MM.1S (cell line): ENCODE measurements at regions not wholly inside any gene's neighbourhood (a gene's known extent, or its start where the extent isn't known, plus 50 kb on each side); places are given as distances from the start of the nearest gene placed in this dataset.

Experiments
- DNase-seq: peaks from one replicate; pipeline ENCODE4 v3.0.0-alpha.2; 2015
- H2AFZ ChIP-seq: fragments of 300-600 bp; sonication (generic); 2 replicates; pipeline ENCODE4 v1.6.0; 2016; ENCODE audit warnings: antibody characterized with exemption, low read length
- H3F3A ChIP-seq: fragments of 300-600 bp; sonication (generic); 2 replicates; pipeline ENCODE4 v1.6.1; 2016; ENCODE audit warnings: mild to moderate bottlenecking, antibody characterized with exemption, low read length, moderate library complexity, mixed read lengths; ENCODE audit not compliant: insufficient read depth
- H3K27ac ChIP-seq: fragments of 300-600 bp; sonication (generic); 2 replicates; pipeline ENCODE4 v1.5.1; 2016; ENCODE audit warnings: mild to moderate bottlenecking, low read length
- H3K27me3 ChIP-seq: fragments of 300-600 bp; sonication (generic); replicated peaks from 2 replicates; pipeline ENCODE4 v1.6.0; 2016; ENCODE audit warnings: low read length; ENCODE audit not compliant: insufficient read depth
- H3K36me3 ChIP-seq: fragments of 300-600 bp; sonication (generic); replicated peaks from 2 replicates; pipeline ENCODE4 v1.6.1; 2016; ENCODE audit warnings: mild to moderate bottlenecking, low read length, mixed read lengths; ENCODE audit not compliant: insufficient read depth
- H3K4me1 ChIP-seq: fragments of 300-600 bp; sonication (generic); 2 replicates; pipeline ENCODE4 v1.6.1; 2016; ENCODE audit warnings: low read length, mixed read lengths
- H3K4me2 ChIP-seq: fragments of 300-600 bp; sonication (generic); 2 replicates; pipeline ENCODE4 v1.6.0; 2016; ENCODE audit warnings: low read depth, low read length
- H3K4me3 ChIP-seq: fragments of 300-600 bp; sonication (generic); 2 replicates; pipeline ENCODE4 v1.5.1; 2016; ENCODE audit warnings: low read length, mixed read lengths
- H3K79me2 ChIP-seq: fragments of 300-600 bp; sonication (generic); 2 replicates; pipeline ENCODE4 v1.6.1; 2016; ENCODE audit warnings: mixed run types, low read length, mixed read lengths
- H3K9ac ChIP-seq: fragments of 300-600 bp; sonication (generic); 2 replicates; pipeline ENCODE4 v1.6.1; 2016; ENCODE audit warnings: low read length, mixed read lengths
- H3K9me2 ChIP-seq: fragments of 300-600 bp; sonication (generic); replicated peaks from 2 replicates; pipeline ENCODE4 v1.6.1; 2016; ENCODE audit warnings: mild to moderate bottlenecking, low read length, mixed read lengths; ENCODE audit not compliant: insufficient read depth
- H3K9me3 ChIP-seq: fragments of 300-600 bp; sonication (generic); replicated peaks from 2 replicates; pipeline ENCODE4 v1.6.1; 2016; ENCODE audit warnings: mild to moderate bottlenecking, low read length, mixed read lengths; ENCODE audit not compliant: insufficient read depth
- H4K20me1 ChIP-seq: fragments of 300-600 bp; sonication (generic); 2 replicates; pipeline ENCODE4 v1.6.1; 2016; ENCODE audit warnings: mild to moderate bottlenecking, low read length, moderate library complexity, mixed read lengths; ENCODE audit not compliant: insufficient read depth
- CTCF ChIP-seq: fragments of 300-600 bp; sonication (generic); IDR thresholded peaks from 2 replicates; pipeline ENCODE4 v1.5.1; 2016; ENCODE audit warnings: antibody characterized with exemption, low read length, mixed read lengths
- EZH2 ChIP-seq: fragments of 300-600 bp; sonication (generic); optimal IDR thresholded peaks from 2 replicates; pipeline ENCODE3; 2017; ENCODE audit warnings: low read depth, mild to moderate bottlenecking, antibody characterized with exemption, low read length, mixed read lengths
- EZH2phosphoT487 ChIP-seq: fragments of 300-600 bp; sonication (generic); IDR thresholded peaks from 2 replicates; pipeline ENCODE4 v1.6.1; 2018; ENCODE audit warnings: antibody characterized with exemption, low read length

GRCh38 chr5:110288766-110289511 lies 437.5 kb downstream of the TMEM232 start:
- no peak overlapping the region for H3K4me2 ChIP-seq
- no peaks in the 10 kb centered on the region for H3F3A ChIP-seq
- peaks cover 9% of the 10 kb centered on the region; the same call in 1 of the 2 replicates for H3K4me1 ChIP-seq
- DNase-seq, result peak; percentile 23
- H3K9me3 ChIP-seq, result no peaks in the 10 kb centered on the region
- no peak overlapping the region for H3K27ac ChIP-seq
- H3K27me3 ChIP-seq, result no peaks in the 10 kb centered on the region
- H3K9me2 ChIP-seq, result no peaks in the 10 kb centered on the region
- no peaks in the 10 kb centered on the region for H4K20me1 ChIP-seq
- H3K79me2 ChIP-seq, result no peaks in the 10 kb centered on the region
- no peak overlapping the region for H3K4me3 ChIP-seq
- no peak overlapping the region for H2AFZ ChIP-seq
- H3K36me3 ChIP-seq, result no peaks in the 10 kb centered on the region
- TF ChIP-seq EZH2phosphoT487 (no peak), EZH2 (no peak), CTCF (no peak)
- no peak overlapping the region for H3K9ac ChIP-seq

- no peaks in the 10 kb centered on the region for H4K20me1 ChIP-seq
- H2AFZ ChIP-seq, result no peak overlapping the region
- DNase-seq, result no peak
- no peaks in the 10 kb centered on the region for H3F3A ChIP-seq
- H3K4me2 ChIP-seq, result no peak overlapping the region
- no peaks in the 10 kb centered on the region for H3K27me3 ChIP-seq
- H3K36me3 ChIP-seq, result no peaks in the 10 kb centered on the region
- H3K9me2 ChIP-seq, result no peaks in the 10 kb centered on the region
- H3K27ac ChIP-seq, result no peak overlapping the region
- peaks cover 9% of the 10 kb centered on the region; the same call in 1 of the 2 replicates for H3K4me1 ChIP-seq
- no peak for TF ChIP-seq CTCF
- no peak for TF ChIP-seq EZH2
- no peak for TF ChIP-seq EZH2phosphoT487
- no peaks in the 10 kb centered on the region for H3K9me3 ChIP-seq
- no peak overlapping the region for H3K4me3 ChIP-seq
- no peaks in the 10 kb centered on the region for H3K79me2 ChIP-seq
- H3K9ac ChIP-seq, result no peak overlapping the region
Observed at GRCh38 chr5:110289512-110289810, 437.0 kb downstream of the TMEM232 start.

GRCh38 chr5:110290542-110290941 lies 435.9 kb downstream of the TMEM232 start:
- H4K20me1 ChIP-seq, result no peaks in the 10 kb centered on the region
- no peaks in the 10 kb centered on the region for H3K27me3 ChIP-seq
- H3K36me3 ChIP-seq, result no peaks in the 10 kb centered on the region
- no peak overlapping the region for H3K4me3 ChIP-seq
- no peaks in the 10 kb centered on the region for H3K79me2 ChIP-seq
- no peaks in the 10 kb centered on the region for H3K9me3 ChIP-seq
- TF ChIP-seq EZH2phosphoT487 (no peak), EZH2 (no peak), CTCF (no peak)
- H3K9me2 ChIP-seq, result no peaks in the 10 kb centered on the region
- H3K4me1 ChIP-seq, result peaks cover 9% of the 10 kb centered on the region; the same call in 1 of the 2 replicates
- no peak overlapping the region for H2AFZ ChIP-seq
- no peak overlapping the region for H3K27ac ChIP-seq
- no peak for DNase-seq
- H3K9ac ChIP-seq, result no peak overlapping the region
- H3K4me2 ChIP-seq, result no peak overlapping the region
- H3F3A ChIP-seq, result no peaks in the 10 kb centered on the region
